Activated CD4-positive, CD25-positive, alpha-beta regulatory T cell (primary cell): ENCODE measurements at regions not wholly inside any gene's neighbourhood (a gene's known extent, or its start where the extent isn't known, plus 50 kb on each side); places are given as distances from the start of the nearest gene placed in this dataset.
"Not testable (repeated sequence)": the region's sequence is repeated elsewhere in the genome, so short reads cannot be mapped to it uniquely, and the experiment has no call there.

Experiments
- DNase-seq, 4 experiments: peaks; one replicate each; lab custom pipeline; 2025; lab: John Stamatoyannopoulos, UW

GRCh38 chr6:165846123-165846966, 183.3 kb upstream of the PDE10A start:
- no peak for DNase-seq

GRCh38 chr6:165845493-165845892, 182.5 kb upstream of the PDE10A start:
- DNase-seq = no peak

- no peak for DNase-seq
Observed at GRCh38 chr6:165844801-165845364, 181.8 kb upstream of the PDE10A start.

GRCh38 chr6:165844232-165844631, 181.2 kb upstream of the PDE10A start:
- DNase-seq = no peak

- no peak for DNase-seq
Observed at GRCh38 chr6:165843568-165844113, 180.6 kb upstream of the PDE10A start.

- DNase-seq = no peak
Observed at GRCh38 chr6:165843121-165843520, 180.1 kb upstream of the PDE10A start.

- DNase-seq = no peak
Observed at GRCh38 chr6:165842281-165842936, 179.4 kb upstream of the PDE10A start.

GRCh38 chr6:165841153-165841558, 178.1 kb upstream of the PDE10A start:
- DNase-seq = no peak

GRCh38 chr6:165837948-165838745, 175.1 kb upstream of the PDE10A start:
- no peak for DNase-seq

- DNase-seq = not testable (repeated sequence)
Observed at GRCh38 chr6:165836648-165837047, 173.6 kb upstream of the PDE10A start.

GRCh38 chr6:165835410-165835851, 172.4 kb upstream of the PDE10A start:
- no peak for DNase-seq

GRCh38 chr6:165834613-165835259, 171.7 kb upstream of the PDE10A start:
- no peak for DNase-seq

GRCh38 chr6:165833355-165833754, 170.3 kb upstream of the PDE10A start:
- DNase-seq = no peak

GRCh38 chr6:165831812-165832510, 168.9 kb upstream of the PDE10A start:
- no peak for DNase-seq

GRCh38 chr6:165830761-165831160, 167.7 kb upstream of the PDE10A start:
- DNase-seq = no peak

GRCh38 chr6:165829376-165829775, 166.3 kb upstream of the PDE10A start:
- no peak for DNase-seq

GRCh38 chr6:165827190-165827518, 164.1 kb upstream of the PDE10A start:
- DNase-seq = no peak

- no peak for DNase-seq
Observed at GRCh38 chr6:165826487-165827189, 163.6 kb upstream of the PDE10A start.

- DNase-seq = no peak
Observed at GRCh38 chr6:165825256-165825815, 162.3 kb upstream of the PDE10A start.
